Glutamatergic neuron (in vitro differentiated cells): ENCODE measurements at regions not wholly inside any gene's neighbourhood (a gene's known extent, or its start where the extent isn't known, plus 50 kb on each side); places are given as distances from the start of the nearest gene placed in this dataset.

ENCODE experiments used
- DNase-seq: peaks from one replicate; pipeline ENCODE4 v3.0.0; 2022
- H3K27ac Mint-ChIP-seq: one replicate; pipeline ENCODE4 v1.8.0; 2020; ENCODE audit warnings: mild to moderate bottlenecking, mixed read lengths, inconsistent platforms; ENCODE audit not compliant: unreplicated experiment
- H3K27me3 Mint-ChIP-seq: one replicate; pipeline ENCODE4 v1.8.0; 2020; ENCODE audit warnings: mild to moderate bottlenecking, moderate library complexity, mixed read lengths, inconsistent platforms; ENCODE audit not compliant: unreplicated experiment
- H3K36me3 Mint-ChIP-seq: one replicate; pipeline ENCODE4 v1.8.0; 2020; ENCODE audit warnings: mild to moderate bottlenecking, mixed read lengths, inconsistent platforms; ENCODE audit not compliant: unreplicated experiment
- H3K4me1 Mint-ChIP-seq: one replicate; pipeline ENCODE4 v1.8.0; 2020; ENCODE audit warnings: mild to moderate bottlenecking, low read depth, mixed read lengths, inconsistent platforms; ENCODE audit not compliant: unreplicated experiment
- H3K4me3 Mint-ChIP-seq: one replicate; pipeline ENCODE4 v1.8.0; 2020; ENCODE audit warnings: mild to moderate bottlenecking, mixed read lengths, inconsistent platforms; ENCODE audit not compliant: unreplicated experiment
- H3K9me3 Mint-ChIP-seq: one replicate; pipeline ENCODE4 v1.8.0; 2020; ENCODE audit warnings: mild to moderate bottlenecking, moderate library complexity, mixed read lengths, inconsistent platforms; ENCODE audit not compliant: unreplicated experiment
- CTCF ChIP-seq: fragments of 200-600 bp; sonication (generic); IDR thresholded peaks from one replicate; pipeline ENCODE4 v1.5.0; 2021; ENCODE audit not compliant: partially characterized antibody, unreplicated experiment

DNA sequence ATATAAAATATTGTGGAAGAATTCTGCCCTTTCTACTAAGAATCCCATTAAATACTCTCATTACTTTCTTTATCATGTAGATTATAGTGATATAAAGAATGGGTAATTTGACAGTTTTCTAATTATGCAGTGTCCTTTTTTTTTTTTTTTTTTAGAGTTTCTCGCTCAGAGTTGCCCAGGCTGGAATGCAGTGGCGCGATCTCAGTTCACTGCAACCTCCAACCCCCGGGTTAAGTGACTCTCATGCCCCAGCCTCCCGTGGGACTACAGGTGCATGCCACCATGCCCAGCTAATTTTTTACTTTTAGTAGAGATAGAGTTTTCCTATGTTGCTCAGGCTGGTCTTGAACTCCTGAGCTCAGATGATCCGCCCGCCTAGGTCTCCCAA lies 1143.4 kb upstream of the SORCS1 start:
- H3K36me3 Mint-ChIP-seq, result no peaks in the 10 kb centered on the region
- no peaks in the 10 kb centered on the region for H3K4me1 Mint-ChIP-seq
- DNase-seq, result no peak
- TF ChIP-seq CTCF, result no peak
- H3K9me3 Mint-ChIP-seq, result no peaks in the 10 kb centered on the region
- H3K4me3 Mint-ChIP-seq, result no peak overlapping the region
- no peaks in the 10 kb centered on the region for H3K27me3 Mint-ChIP-seq
- H3K27ac Mint-ChIP-seq, result no peak overlapping the region

DNA sequence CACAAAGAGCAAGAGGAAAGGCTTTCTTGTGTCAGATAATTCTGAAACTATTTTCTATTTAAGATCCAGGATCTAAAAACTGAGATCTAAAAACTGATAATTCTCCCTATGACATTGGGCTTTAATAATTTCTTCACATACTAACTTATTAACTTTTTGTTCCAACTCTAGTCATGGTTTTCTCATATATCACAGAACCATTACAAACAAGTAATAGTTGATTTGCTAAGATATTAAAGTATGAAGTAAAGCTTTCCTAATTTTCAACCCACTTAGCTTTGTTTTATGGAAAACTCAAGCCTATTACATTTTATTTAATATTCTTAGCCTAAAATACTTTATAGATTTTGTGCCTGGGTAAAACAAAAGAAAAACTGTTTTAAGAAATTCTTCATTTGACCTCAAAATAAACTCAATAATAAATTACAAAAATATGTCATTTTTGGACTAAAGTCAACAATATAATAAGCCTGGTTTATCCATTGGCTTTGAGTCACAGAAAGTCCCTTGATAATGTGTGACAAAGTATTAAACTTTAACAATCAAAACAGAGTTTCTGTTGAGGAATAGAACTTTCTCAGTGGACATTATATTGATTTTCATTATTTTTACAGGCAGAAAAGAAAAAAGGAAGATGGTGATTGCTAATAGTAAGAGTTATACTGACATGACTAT lies 1142.9 kb upstream of the SORCS1 start:
- H3K4me1 Mint-ChIP-seq, result no peaks in the 10 kb centered on the region
- TF ChIP-seq CTCF, result no peak
- H3K36me3 Mint-ChIP-seq, result no peaks in the 10 kb centered on the region
- no peaks in the 10 kb centered on the region for H3K27me3 Mint-ChIP-seq
- no peaks in the 10 kb centered on the region for H3K9me3 Mint-ChIP-seq
- H3K27ac Mint-ChIP-seq, result no peak overlapping the region
- no peak overlapping the region for H3K4me3 Mint-ChIP-seq
- DNase-seq, result no peak

GRCh38 chr10:108303149-108303548 lies 1138.6 kb upstream of the SORCS1 start:
- no peak for TF ChIP-seq CTCF
- Mint-ChIP-seq H3K4me3 (no peak overlapping the region), H3K27me3 (no peaks in the 10 kb centered on the region), H3K27ac (no peak overlapping the region), H3K4me1 (no peaks in the 10 kb centered on the region), H3K9me3 (no peaks in the 10 kb centered on the region), H3K36me3 (no peaks in the 10 kb centered on the region)
- DNase-seq, result no peak

- Mint-ChIP-seq H3K9me3 (no peaks in the 10 kb centered on the region), H3K4me3 (no peak overlapping the region), H3K27me3 (no peaks in the 10 kb centered on the region), H3K36me3 (no peaks in the 10 kb centered on the region), H3K27ac (no peak overlapping the region), H3K4me1 (no peaks in the 10 kb centered on the region)
- TF ChIP-seq CTCF, result no peak
- no peak for DNase-seq
These were observed 1136.5 kb upstream of the SORCS1 start for GRCh38 chr10:108301002-108301401.

- no peaks in the 10 kb centered on the region for H3K9me3 Mint-ChIP-seq
- H3K4me1 Mint-ChIP-seq, result no peaks in the 10 kb centered on the region
These were observed 1126.3 kb upstream of the SORCS1 start for GRCh38 chr10:108290823-108291222.

More at GRCh38 chr10:108290823-108291222, 1126.3 kb upstream of the SORCS1 start:
- TF ChIP-seq CTCF, result no peak
- Mint-ChIP-seq H3K36me3 (no peaks in the 10 kb centered on the region), H3K27ac (no peak overlapping the region), H3K4me3 (no peak overlapping the region), H3K27me3 (peaks cover 1% of the 10 kb centered on the region)
- DNase-seq, result no peak
